Stimulated activated naive B cell treated with anti-CD40 and anti-IgM and Interleukin-4, amounts not matched to agents 10 μg/mL and 1 μg/mL and 100 μg/mL, for 72 hours (primary cell): ENCODE measurements at regions not wholly inside any gene's neighbourhood (a gene's known extent, or its start where the extent isn't known, plus 50 kb on each side); places are given as distances from the start of the nearest gene placed in this dataset.
A peak's percentile ranks its signal among the peaks of the same experiment; 100 is the strongest.

Experiments used
- ATAC-seq, 2 donors: fragments of 150-1000 bp; cut with Tn5 transposase; replicated peaks; 2 replicates each; pipeline ENCODE4 v1.10.0; 2021; ENCODE audit warnings: moderate library complexity in 1 of 2
- DNase-seq: peaks from one replicate; pipeline ENCODE4 v3.0.0; 2021
- H3K27ac Mint-ChIP-seq: one replicate; pipeline ENCODE4 v1.8.0; 2022; ENCODE audit warnings: mild to moderate bottlenecking, mixed read lengths
- H3K27me3 Mint-ChIP-seq, 2 donors: one replicate each; pipeline ENCODE4 v1.8.0; 2022; ENCODE audit warnings: mixed read lengths in 2 of 2
- H3K36me3 Mint-ChIP-seq, 2 donors: one replicate each; pipeline ENCODE4 v1.8.0; 2022; ENCODE audit warnings: mixed read lengths in 2 of 2, mild to moderate bottlenecking in 1 of 2
- H3K4me1 Mint-ChIP-seq, 2 donors: one replicate each; pipeline ENCODE4 v1.8.0; 2022; ENCODE audit warnings: mixed read lengths in 2 of 2, mild to moderate bottlenecking in 1 of 2
- H3K4me3 Mint-ChIP-seq, 2 donors: one replicate each; pipeline ENCODE4 v1.8.0; 2022; ENCODE audit warnings: mild to moderate bottlenecking in 2 of 2, mixed read lengths in 2 of 2, moderate library complexity in 1 of 2
- H3K9me3 Mint-ChIP-seq, 2 donors: one replicate each; pipeline ENCODE4 v1.8.0; 2022; ENCODE audit warnings: mixed read lengths in 2 of 2, mild to moderate bottlenecking in 1 of 2

DNA sequence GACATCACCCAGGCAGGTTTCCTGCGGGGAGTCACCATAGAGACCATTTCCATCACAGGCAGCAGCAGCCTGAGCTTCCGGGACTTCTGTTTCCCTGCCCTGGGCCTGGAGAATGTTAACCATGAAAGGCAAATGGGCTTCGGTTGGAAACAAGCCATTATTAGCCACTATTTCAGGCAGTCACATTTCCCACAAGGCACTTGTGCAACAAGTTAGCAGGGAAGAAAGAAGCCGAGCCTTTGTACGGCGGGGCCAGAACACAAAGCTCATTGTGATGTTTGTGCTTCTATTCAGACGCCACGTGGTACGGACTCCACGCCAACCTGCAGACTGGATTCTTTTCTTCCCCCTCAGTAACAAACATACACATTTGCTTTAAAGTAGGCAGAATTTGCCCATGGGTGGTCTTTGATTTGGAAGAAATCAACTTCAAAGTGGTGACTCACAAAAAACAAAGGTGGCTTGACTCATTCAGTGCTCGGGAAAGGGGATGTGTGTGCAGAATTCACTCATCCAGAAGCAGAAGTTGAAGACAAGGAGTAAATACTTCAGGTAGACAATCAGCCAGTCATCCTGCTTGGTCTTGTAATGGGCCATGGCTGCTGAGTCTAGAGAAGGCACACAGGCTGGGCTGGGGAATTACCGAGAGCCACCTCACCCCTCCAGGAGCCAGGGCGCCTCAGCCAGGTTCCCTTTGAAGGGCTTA is 154.2 kb upstream of the PRMT8 start:
- DNase-seq (no peak), ATAC-seq (no peak)
- no peaks in the 10 kb centered on the region for H3K36me3 Mint-ChIP-seq
- H3K4me1 Mint-ChIP-seq, result no peaks in the 10 kb centered on the region
- no peak overlapping the region for H3K27ac Mint-ChIP-seq
- H3K4me3 Mint-ChIP-seq, result no peak overlapping the region
- H3K9me3 Mint-ChIP-seq, result no peaks in the 10 kb centered on the region
- H3K27me3 Mint-ChIP-seq, result peaks cover 23 to 40% of the 10 kb centered on the region in 2 donors

- H3K27ac Mint-ChIP-seq, result no peak overlapping the region
- no peaks in the 10 kb centered on the region for H3K36me3 Mint-ChIP-seq
These were observed 153.1 kb upstream of the PRMT8 start for GRCh38 chr12:3337944-3338343.

GRCh38 chr12:3339221-3339620 is 151.8 kb upstream of the PRMT8 start:
- Mint-ChIP-seq H3K4me3 (no peak overlapping the region), H3K27me3 (peaks cover 37 to 62% of the 10 kb centered on the region in 2 donors), H3K27ac (no peak overlapping the region), H3K36me3 (no peaks in the 10 kb centered on the region), H3K4me1 (no peaks in the 10 kb centered on the region), H3K9me3 (no peaks in the 10 kb centered on the region)
- ATAC-seq (no peak), DNase-seq (no peak)

More at GRCh38 chr12:3337944-3338343, 153.1 kb upstream of the PRMT8 start:
- H3K4me1 Mint-ChIP-seq, result no peaks in the 10 kb centered on the region
- H3K27me3 Mint-ChIP-seq, result peaks cover 33 to 52% of the 10 kb centered on the region in 2 donors
- H3K4me3 Mint-ChIP-seq, result no peak overlapping the region
- DNase-seq (no peak), ATAC-seq (no peak)
- no peaks in the 10 kb centered on the region for H3K9me3 Mint-ChIP-seq

DNA sequence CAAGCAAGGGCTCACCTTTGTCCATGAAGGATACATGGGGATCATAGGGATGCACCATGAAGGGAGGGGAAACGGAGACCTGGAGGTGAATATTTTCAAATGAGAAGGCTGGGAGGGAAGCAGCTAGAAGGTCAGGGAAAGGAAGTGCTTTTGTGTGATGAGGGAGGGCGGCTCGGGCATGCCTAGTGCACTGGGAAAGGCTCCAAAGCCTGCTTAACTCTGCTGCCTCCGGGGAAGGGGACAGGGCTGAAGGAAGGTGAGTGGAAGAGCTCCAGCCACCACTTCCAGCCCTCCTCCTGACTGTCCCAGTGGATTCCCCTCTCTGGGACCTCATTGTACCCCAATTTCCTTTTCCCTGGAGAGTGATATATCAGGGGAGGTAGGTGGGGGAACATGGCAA is 149.4 kb upstream of the PRMT8 start:
- Mint-ChIP-seq H3K4me3 (no peak overlapping the region), H3K27me3 (peaks cover 28 to 47% of the 10 kb centered on the region in 2 donors), H3K9me3 (no peaks in the 10 kb centered on the region), H3K27ac (no peak overlapping the region), H3K36me3 (no peaks in the 10 kb centered on the region), H3K4me1 (no peaks in the 10 kb centered on the region)
- DNase-seq (no peak), ATAC-seq (no peak)

GRCh38 chr12:3342051-3342450 is 149.0 kb upstream of the PRMT8 start:
- no peaks in the 10 kb centered on the region for H3K4me1 Mint-ChIP-seq
- no peak for DNase-seq
- H3K27ac Mint-ChIP-seq, result no peak overlapping the region
- peak in 1 of 2 donors; percentile 33 for ATAC-seq
- no peak overlapping the region for H3K4me3 Mint-ChIP-seq
- no peaks in the 10 kb centered on the region for H3K36me3 Mint-ChIP-seq
- peaks cover 31 to 47% of the 10 kb centered on the region in 2 donors for H3K27me3 Mint-ChIP-seq
- no peaks in the 10 kb centered on the region for H3K9me3 Mint-ChIP-seq

DNA sequence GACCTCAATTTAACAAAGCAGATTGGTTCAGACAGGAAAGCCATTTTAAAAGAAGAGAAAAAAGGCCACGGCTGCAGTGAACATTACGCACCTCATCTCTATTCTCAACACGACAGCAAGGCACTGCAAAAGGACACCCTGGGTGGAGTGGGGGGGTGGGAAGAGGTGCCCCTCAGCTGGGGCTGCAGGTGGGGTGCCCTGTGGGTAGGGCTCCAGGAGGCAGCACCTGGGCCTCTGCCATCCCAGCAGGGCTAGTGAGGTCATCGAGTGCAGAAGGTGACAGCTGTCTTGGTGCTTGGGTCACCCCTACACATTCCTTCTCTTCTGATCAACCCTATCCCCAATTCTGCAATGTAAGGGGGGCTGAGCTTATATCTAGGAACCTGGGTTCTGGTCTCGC is 142.9 kb upstream of the PRMT8 start:
- no peak overlapping the region for H3K27ac Mint-ChIP-seq
- H3K9me3 Mint-ChIP-seq, result no peaks in the 10 kb centered on the region
- H3K4me1 Mint-ChIP-seq, result no peaks in the 10 kb centered on the region
- H3K4me3 Mint-ChIP-seq, result no peak overlapping the region
- H3K27me3 Mint-ChIP-seq, result peaks cover 21 to 30% of the 10 kb centered on the region in 2 donors
- H3K36me3 Mint-ChIP-seq, result no peaks in the 10 kb centered on the region
- ATAC-seq, result no peak
- DNase-seq, result no peak

DNA sequence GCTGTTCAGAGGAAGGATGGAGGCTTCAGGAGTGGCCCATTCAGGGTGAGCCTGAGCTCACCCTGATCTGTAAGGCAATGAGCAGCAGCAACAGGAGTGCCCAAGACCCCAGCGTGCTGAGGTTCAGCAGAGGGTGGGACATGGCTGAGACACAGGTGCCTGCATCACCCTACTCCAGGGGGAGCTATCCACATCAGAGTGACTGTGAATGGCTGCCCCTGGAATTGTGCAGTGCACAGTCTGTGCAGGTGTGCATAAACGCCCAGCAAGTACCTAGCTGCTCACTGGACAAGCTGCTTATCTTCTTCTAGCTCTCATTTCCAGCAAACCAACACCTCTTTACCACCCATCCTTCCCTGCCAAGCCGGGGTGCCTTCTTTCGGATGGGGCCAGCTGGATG is 140.6 kb upstream of the PRMT8 start:
- no peaks in the 10 kb centered on the region for H3K36me3 Mint-ChIP-seq
- DNase-seq (no peak), ATAC-seq (no peak)
- H3K9me3 Mint-ChIP-seq, result no peaks in the 10 kb centered on the region
- no peak overlapping the region for H3K4me3 Mint-ChIP-seq
- no peak overlapping the region for H3K27ac Mint-ChIP-seq
- peaks cover 13 to 14% of the 10 kb centered on the region in 2 donors for H3K27me3 Mint-ChIP-seq
- H3K4me1 Mint-ChIP-seq, result no peaks in the 10 kb centered on the region

- Mint-ChIP-seq H3K36me3 (no peaks in the 10 kb centered on the region), H3K4me3 (no peak overlapping the region), H3K27me3 (peaks cover 11 to 19% of the 10 kb centered on the region in 2 donors), H3K4me1 (no peaks in the 10 kb centered on the region), H3K27ac (no peak overlapping the region), H3K9me3 (no peaks in the 10 kb centered on the region)
- DNase-seq (no peak), ATAC-seq (no peak)
These were observed 139.3 kb upstream of the PRMT8 start for GRCh38 chr12:3351731-3352130.

- Mint-ChIP-seq H3K27me3 (peaks cover 11 to 21% of the 10 kb centered on the region in 2 donors), H3K9me3 (no peaks in the 10 kb centered on the region), H3K36me3 (no peaks in the 10 kb centered on the region), H3K27ac (no peak overlapping the region), H3K4me1 (no peaks in the 10 kb centered on the region), H3K4me3 (no peak overlapping the region)
- DNase-seq (no peak), ATAC-seq (no peak)
These were observed 138.8 kb upstream of the PRMT8 start for GRCh38 chr12:3352230-3352629.

- H3K27me3 Mint-ChIP-seq, result peaks cover 14% of the 10 kb centered on the region in 2 donors
- no peaks in the 10 kb centered on the region for H3K36me3 Mint-ChIP-seq
- no peak for ATAC-seq
- H3K27ac Mint-ChIP-seq, result no peak overlapping the region
- DNase-seq, result no peak
- no peak overlapping the region for H3K4me3 Mint-ChIP-seq
- H3K4me1 Mint-ChIP-seq, result no peaks in the 10 kb centered on the region
- H3K9me3 Mint-ChIP-seq, result no peaks in the 10 kb centered on the region
These were observed 137.4 kb upstream of the PRMT8 start for GRCh38 chr12:3353621-3354020.

DNA sequence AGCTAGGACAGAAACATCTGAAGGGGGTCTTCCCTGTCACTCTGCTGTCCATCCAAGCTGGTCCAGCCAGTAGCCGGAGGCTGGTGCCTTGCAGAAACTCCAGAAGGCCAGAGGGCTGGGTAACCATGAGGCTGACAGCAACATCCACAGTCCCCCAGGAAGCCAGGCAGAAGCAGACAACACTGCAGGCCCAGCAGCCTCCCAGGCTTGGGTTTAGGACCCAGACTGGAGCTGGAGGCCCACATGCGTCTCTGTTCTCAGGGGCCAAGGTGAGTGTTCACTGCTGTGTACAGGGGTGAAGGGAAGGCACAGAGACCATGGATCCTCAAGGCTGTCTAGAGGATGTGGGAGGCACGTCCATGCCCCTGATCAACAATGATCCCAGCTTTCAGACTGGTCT is 136.4 kb upstream of the PRMT8 start:
- H3K4me3 Mint-ChIP-seq, result no peak overlapping the region
- H3K27me3 Mint-ChIP-seq, result peaks cover 13 to 18% of the 10 kb centered on the region in 2 donors
- ATAC-seq, result no peak
- no peaks in the 10 kb centered on the region for H3K9me3 Mint-ChIP-seq
- no peaks in the 10 kb centered on the region for H3K4me1 Mint-ChIP-seq
- H3K36me3 Mint-ChIP-seq, result no peaks in the 10 kb centered on the region
- H3K27ac Mint-ChIP-seq, result no peak overlapping the region
- DNase-seq, result no peak

- H3K27me3 Mint-ChIP-seq, result peaks cover 11 to 19% of the 10 kb centered on the region in 2 donors
- H3K27ac Mint-ChIP-seq, result peak overlapping the region; percentile 25
- H3K36me3 Mint-ChIP-seq, result no peaks in the 10 kb centered on the region
- ATAC-seq (no peak), DNase-seq (no peak)
- no peaks in the 10 kb centered on the region for H3K4me1 Mint-ChIP-seq
- H3K4me3 Mint-ChIP-seq, result no peak overlapping the region
- no peaks in the 10 kb centered on the region for H3K9me3 Mint-ChIP-seq
These were observed 135.6 kb upstream of the PRMT8 start for GRCh38 chr12:3355378-3355900.

- Mint-ChIP-seq H3K27ac (no peak overlapping the region), H3K4me1 (no peaks in the 10 kb centered on the region), H3K4me3 (no peak overlapping the region), H3K27me3 (peaks cover 14 to 22% of the 10 kb centered on the region in 2 donors), H3K9me3 (no peaks in the 10 kb centered on the region), H3K36me3 (no peaks in the 10 kb centered on the region)
- DNase-seq, result no peak
- no peak for ATAC-seq
These were observed 133.0 kb upstream of the PRMT8 start for GRCh38 chr12:3357950-3358525.

GRCh38 chr12:3359478-3359877 is 131.5 kb upstream of the PRMT8 start:
- no peak overlapping the region for H3K27ac Mint-ChIP-seq
- no peak overlapping the region for H3K4me3 Mint-ChIP-seq
- H3K4me1 Mint-ChIP-seq, result peaks cover 6% of the 10 kb centered on the region in 2 donors
- no peaks in the 10 kb centered on the region for H3K36me3 Mint-ChIP-seq
- DNase-seq, result no peak
- peaks cover 17 to 35% of the 10 kb centered on the region in 2 donors for H3K27me3 Mint-ChIP-seq
- H3K9me3 Mint-ChIP-seq, result peaks cover 0 to 2% of the 10 kb centered on the region in 2 donors
- ATAC-seq, result no peak

DNA sequence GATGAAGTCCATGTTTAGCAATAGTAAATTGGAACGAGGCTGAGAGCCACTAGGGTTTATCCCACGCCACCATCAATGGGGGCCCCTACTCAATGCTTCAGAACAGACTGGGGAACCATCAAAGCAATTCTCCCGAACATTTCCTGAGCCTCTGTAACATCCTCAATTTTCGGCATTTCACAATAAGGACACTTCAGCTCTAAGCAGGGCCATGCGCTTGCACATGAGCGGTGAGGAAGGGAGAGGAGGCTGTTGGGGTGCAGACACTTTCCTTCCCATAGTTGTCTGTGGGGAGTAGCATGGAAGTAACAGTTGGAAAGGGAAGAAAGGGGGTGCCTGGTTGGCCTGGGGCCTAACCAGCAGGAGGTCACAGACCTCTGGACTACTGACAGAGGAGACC is 129.9 kb upstream of the PRMT8 start:
- no peak overlapping the region for H3K27ac Mint-ChIP-seq
- H3K36me3 Mint-ChIP-seq, result no peaks in the 10 kb centered on the region
- H3K27me3 Mint-ChIP-seq, result peaks cover 29 to 47% of the 10 kb centered on the region in 2 donors
- DNase-seq (no peak), ATAC-seq (no peak)
- peaks cover 6 to 7% of the 10 kb centered on the region in 2 donors for H3K4me1 Mint-ChIP-seq
- no peak overlapping the region for H3K4me3 Mint-ChIP-seq
- H3K9me3 Mint-ChIP-seq, result peaks cover 0 to 2% of the 10 kb centered on the region in 2 donors
